ENCODE measurements at regions not wholly inside any gene's neighbourhood (a gene's known extent, or its start where the extent isn't known, plus 50 kb on each side); places are given as distances from the start of the nearest gene placed in this dataset.

DNA sequence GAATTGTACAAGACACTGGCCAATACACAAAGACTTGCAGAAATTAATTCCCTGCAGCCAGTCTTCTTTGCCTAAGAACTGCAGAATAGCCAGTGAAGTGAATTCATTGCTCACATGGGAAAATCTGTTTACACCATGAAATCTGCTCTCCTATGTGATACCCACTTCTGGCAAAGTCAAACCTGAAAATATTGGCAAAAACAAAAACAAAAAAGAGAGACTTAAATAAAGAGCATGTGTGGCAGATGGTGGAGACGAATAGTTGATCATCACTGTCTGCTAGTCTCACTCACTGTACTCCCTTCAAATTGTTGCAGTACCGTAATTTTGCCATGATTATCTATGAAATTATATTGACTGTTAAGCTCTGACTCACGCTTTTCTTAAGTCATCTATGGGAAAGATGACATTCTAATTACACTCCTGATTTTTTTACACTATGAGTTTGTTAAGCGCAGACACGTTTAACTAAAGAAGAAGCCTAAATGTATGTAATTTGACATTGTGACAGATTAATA lies 406.8 kb downstream of the PCDH7 start:
- TF ChIP-seq EP300 (IDR thresholded peaks at IDR 0.05) (no peak), POLR2AphosphoS5 (IDR thresholded peaks at IDR 0.05) (no peak), POLR2A (IDR thresholded peaks at IDR 0.05) (no peak)
- TF ChIP-seq, protein P1, sequence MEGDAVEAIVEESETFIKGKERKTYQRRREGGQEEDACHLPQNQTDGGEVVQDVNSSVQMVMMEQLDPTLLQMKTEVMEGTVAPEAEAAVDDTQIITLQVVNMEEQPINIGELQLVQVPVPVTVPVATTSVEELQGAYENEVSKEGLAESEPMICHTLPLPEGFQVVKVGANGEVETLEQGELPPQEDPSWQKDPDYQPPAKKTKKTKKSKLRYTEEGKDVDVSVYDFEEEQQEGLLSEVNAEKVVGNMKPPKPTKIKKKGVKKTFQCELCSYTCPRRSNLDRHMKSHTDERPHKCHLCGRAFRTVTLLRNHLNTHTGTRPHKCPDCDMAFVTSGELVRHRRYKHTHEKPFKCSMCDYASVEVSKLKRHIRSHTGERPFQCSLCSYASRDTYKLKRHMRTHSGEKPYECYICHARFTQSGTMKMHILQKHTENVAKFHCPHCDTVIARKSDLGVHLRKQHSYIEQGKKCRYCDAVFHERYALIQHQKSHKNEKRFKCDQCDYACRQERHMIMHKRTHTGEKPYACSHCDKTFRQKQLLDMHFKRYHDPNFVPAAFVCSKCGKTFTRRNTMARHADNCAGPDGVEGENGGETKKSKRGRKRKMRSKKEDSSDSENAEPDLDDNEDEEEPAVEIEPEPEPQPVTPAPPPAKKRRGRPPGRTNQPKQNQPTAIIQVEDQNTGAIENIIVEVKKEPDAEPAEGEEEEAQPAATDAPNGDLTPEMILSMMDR (IDR thresholded peaks at IDR 0.05): no peak
- peaks cover 0 to 5% (median 0%) of the 10 kb centered on the region in 4 donors for H3K4me1 ChIP-seq
- H3K27ac ChIP-seq: no peak overlapping the region
- no peaks in the 10 kb centered on the region for H3K9me3 ChIP-seq
- intact Hi-C loops (cut with DNase I; ENCODE audit: low total_unique reads): no loop called here
- no peaks in the 10 kb centered on the region for H3K36me3 ChIP-seq
- no peak overlapping the region for H3K4me3 ChIP-seq
- no peak for DNase-seq
- no peaks in the 10 kb centered on the region for H3K27me3 ChIP-seq
- 87 to 94% (median 88%) methylated on average over 5 of the region's 5 CpGs for WGBS, 5 donors

DNA sequence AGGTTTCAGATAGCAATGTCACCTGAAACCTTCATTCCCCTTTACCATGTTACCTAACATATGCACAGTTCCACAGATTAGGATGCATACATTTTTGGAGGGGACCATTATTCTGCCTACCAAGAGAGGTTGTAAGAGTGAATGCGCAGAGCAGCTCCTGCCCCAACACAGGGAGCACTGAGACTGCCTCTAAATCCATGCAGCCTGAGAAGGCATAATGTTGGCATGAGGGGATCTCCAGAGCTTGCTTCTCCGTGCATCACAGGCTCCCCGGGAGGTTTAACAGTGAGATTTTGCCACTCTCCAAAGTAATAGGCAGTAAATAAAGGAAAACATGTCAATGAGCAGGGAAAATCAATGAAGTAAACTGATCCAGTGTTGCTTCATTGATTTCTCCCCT lies 410.8 kb downstream of the PCDH7 start:
- Histone ChIP-seq H3K9me3 (no peaks in the 10 kb centered on the region), H3K36me3 (no peaks in the 10 kb centered on the region), H3K4me3 (no peak overlapping the region), H3K4me1 (no peaks in the 10 kb centered on the region), H3K27ac (no peak overlapping the region), H3K27me3 (no peaks in the 10 kb centered on the region)
- DNase-seq: no peak
- 79 to 92% (median 85%) methylated on average over 3 of the region's 3 CpGs for WGBS, 5 donors
- intact Hi-C loops (cut with DNase I; ENCODE audit: low total_unique reads): no loop called here
- TF ChIP-seq POLR2A (IDR thresholded peaks at IDR 0.05) (no peak), EP300 (IDR thresholded peaks at IDR 0.05) (no peak), POLR2AphosphoS5 (IDR thresholded peaks at IDR 0.05) (no peak)
- TF ChIP-seq, protein P1 (IDR thresholded peaks at IDR 0.05): no peak

DNA sequence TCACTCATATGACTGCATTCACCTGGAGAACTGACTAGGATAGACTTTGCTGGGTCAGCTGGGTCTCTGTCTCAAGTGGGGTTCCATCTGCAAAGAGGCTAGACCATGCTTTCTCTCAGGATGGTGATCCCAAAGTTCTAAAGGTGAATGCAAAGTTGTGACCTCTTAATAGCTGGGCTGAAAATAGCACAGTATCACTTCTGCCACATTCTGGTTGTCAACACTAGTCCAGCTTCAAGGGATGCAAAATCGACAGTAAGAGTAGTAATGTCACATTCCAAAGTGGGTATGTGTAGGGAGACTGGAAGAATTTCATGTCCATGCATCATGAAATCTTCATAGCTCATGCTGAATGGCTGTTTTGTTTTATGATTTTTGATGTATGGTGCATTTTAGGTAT lies 414.6 kb downstream of the PCDH7 start:
- no peak for DNase-seq
- no peaks in the 10 kb centered on the region for H3K27me3 ChIP-seq
- H3K4me3 ChIP-seq: no peak overlapping the region
- H3K9me3 ChIP-seq: no peaks in the 10 kb centered on the region
- H3K4me1 ChIP-seq: no peaks in the 10 kb centered on the region
- WGBS, 5 donors: 65 to 100% (median 83%) methylated on average over 1 of the region's 1 CpG
- no peak overlapping the region for H3K27ac ChIP-seq
- TF ChIP-seq, protein P1 (IDR thresholded peaks at IDR 0.05): no peak
- no peak for TF ChIP-seq EP300 (IDR thresholded peaks at IDR 0.05)
- no peak for TF ChIP-seq POLR2A (IDR thresholded peaks at IDR 0.05)
- TF ChIP-seq POLR2AphosphoS5 (IDR thresholded peaks at IDR 0.05): no peak
- H3K36me3 ChIP-seq: no peaks in the 10 kb centered on the region
- intact Hi-C loops (cut with DNase I; ENCODE audit: low total_unique reads): no loop called here

DNA sequence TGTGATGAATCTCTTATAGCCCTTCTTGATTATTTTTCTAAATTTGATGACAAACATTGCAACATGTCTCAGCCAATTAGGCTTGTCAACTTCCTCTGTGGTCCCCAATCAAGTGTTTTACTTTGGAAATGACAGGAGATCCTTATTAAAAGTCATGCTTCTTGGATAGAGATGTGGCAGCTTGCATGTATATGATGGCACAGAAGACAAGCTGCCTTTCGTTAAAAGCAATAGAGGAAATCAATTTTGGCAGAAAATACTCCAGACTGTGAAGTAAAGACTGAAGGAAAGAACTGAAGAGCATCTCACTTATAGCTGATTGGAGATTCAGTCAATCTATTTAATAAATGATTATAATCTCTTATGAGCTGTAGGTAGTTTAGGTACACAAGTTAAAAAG lies 419.6 kb downstream of the PCDH7 start:
- Histone ChIP-seq H3K9me3 (no peaks in the 10 kb centered on the region), H3K36me3 (peaks cover 0 to 23% (median 3%) of the 10 kb centered on the region in 4 donors), H3K27me3 (no peaks in the 10 kb centered on the region), H3K4me1 (no peaks in the 10 kb centered on the region), H3K4me3 (no peak overlapping the region), H3K27ac (no peak overlapping the region)
- 82 to 86% (median 84%) methylated on average over 1 of the region's 1 CpG for WGBS, 5 donors
- TF ChIP-seq POLR2AphosphoS5 (IDR thresholded peaks at IDR 0.05): no peak
- TF ChIP-seq EP300 (IDR thresholded peaks at IDR 0.05): no peak
- TF ChIP-seq, protein P1 (IDR thresholded peaks at IDR 0.05): no peak
- no peak for TF ChIP-seq POLR2A (IDR thresholded peaks at IDR 0.05)
- intact Hi-C loops (cut with DNase I; ENCODE audit: low total_unique reads): no loop called here
- DNase-seq: no peak

Measured in stomach (tissue), 8 donors.